Adrenal gland (tissue), 9 donors: ENCODE measurements at regions not wholly inside any gene's neighbourhood (a gene's known extent, or its start where the extent isn't known, plus 50 kb on each side); places are given as distances from the start of the nearest gene placed in this dataset.
"Not testable (repeated sequence)": the region's sequence is repeated elsewhere in the genome, so short reads cannot be mapped to it uniquely, and the experiment has no call there.

Experiments used
- DNase-seq, 7 donors: peaks; one replicate each; pipeline ENCODE4 v3.0.0-alpha.2; 2019 to 2020
- H3K27ac ChIP-seq, 5 donors: fragments of 200-600 bp; sonication (generic) in 4 of 5; 1 replicate in 3 of 5; 2 replicates in 2 of 5; pipeline versions ENCODE4 v1.5.1 to v1.8.0; 2016 to 2020; ENCODE audit warnings: mild to moderate bottlenecking in 1 of 5
- H3K27me3 ChIP-seq: fragments of 200-600 bp; 2 replicates; pipeline ENCODE4 v1.8.0; 2021
- H3K36me3 ChIP-seq, 2 donors: fragments of 200-600 bp; replicated peaks in 1 of 2; 1 replicate in 1 of 2; 2 replicates in 1 of 2; pipeline versions ENCODE4 v1.5.1 to v1.8.0; 2018 to 2022
- H3K4me1 ChIP-seq, 2 donors: fragments of 200-600 bp; replicated peaks in 1 of 2; 1 replicate in 1 of 2; 2 replicates in 1 of 2; pipeline versions ENCODE4 v1.5.1 to v1.8.0; 2018 to 2021
- H3K4me3 ChIP-seq, 4 donors: fragments of 200-600 bp; sonication (generic) in 3 of 4; one replicate each; pipeline ENCODE4 v1.5.1; 2016 to 2018
- H3K9me3 ChIP-seq, 3 donors: fragments of 200-600 bp; sonication (generic) in 1 of 3; replicated peaks in 1 of 3; 1 replicate in 2 of 3; 2 replicates in 1 of 3; pipeline versions ENCODE4 v1.5.1 to v1.8.0; 2016 to 2021
- POLR2A ChIP-seq, 2 donors: fragments of 450-650 bp; IDR thresholded peaks; one replicate each; pipeline ENCODE4 v1.6.1; 2017; ENCODE audit warnings: antibody characterized with exemption in 2 of 2, mild to moderate bottlenecking in 2 of 2, moderate library complexity in 1 of 2
- WGBS, 4 donors: extraction: QIAGEN DNeasy Blood & Tissue Kit in 2 of 4; methylation state at CpG; one replicate each; pipeline versions ENCODE4 v1.1.5 to v1.1.7; 2013 to 2017; 5-methylcytosine and 5-hydroxymethylcytosine counted together
- intact Hi-C, 2 donors: fragments of 100-400 bp; cut with DNase I; formaldehyde crosslinking; loops; one replicate each; pipeline versions ENCODE4 v1.14.1 to v1.15.0; 2022 to 2023
- TF ChIP-seq, protein P1 (sequence below), 6 experiments: fragments of 450-650 bp in 4 of 6; fragments of 200-600 bp in 2 of 6; sonication (generic) in 1 of 6; IDR thresholded peaks; 1 replicate in 5 of 6; 2 replicates in 1 of 6; pipeline versions ENCODE4 v1.5.1 to v1.8.0; 2016 to 2021; ENCODE audit warnings: antibody characterized with exemption in 6 of 6, mild to moderate bottlenecking in 2 of 6, moderate library complexity in 1 of 6
- donor health status: healthy with polysubstance abuse.
- donor health status: Bipolar disorder and iron deficiency.
- donor health status: DM: yes; HTN: yes; CAD: no.
- donor health status: DM: no; HTN: no; CAD: no.
- donor health status: DM: no; HTN: no; CAD: no.

DNA sequence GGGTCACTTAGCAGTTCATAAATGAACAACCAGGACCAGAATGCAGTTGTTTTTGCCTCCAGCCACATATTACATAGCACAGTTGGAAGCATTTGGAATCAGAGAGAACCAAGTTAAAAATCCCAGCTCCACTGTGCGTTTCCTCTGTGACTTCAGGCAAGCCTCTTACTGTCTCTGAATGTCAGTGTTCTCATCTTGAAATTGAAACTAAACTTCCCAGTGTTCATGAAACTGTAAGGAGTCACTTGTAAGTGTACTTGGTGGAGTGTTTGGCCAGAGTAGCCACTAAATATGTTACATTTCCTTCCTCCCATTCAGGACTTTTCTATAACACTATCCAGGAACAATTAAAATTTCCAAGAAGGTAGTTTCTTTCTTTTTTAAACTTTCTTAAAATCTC, 276.8 kb downstream of the KCNRG start:
- Histone ChIP-seq H3K4me1 (no peaks in the 10 kb centered on the region), H3K4me3 (no peak overlapping the region), H3K27me3 (no peaks in the 10 kb centered on the region), H3K36me3 (no peaks in the 10 kb centered on the region), H3K9me3 (no peaks in the 10 kb centered on the region), H3K27ac (no peak overlapping the region)
- no peak for DNase-seq
- intact Hi-C loops, result no loop called here
- WGBS, 4 donors, result 56 to 93% (median 74%) methylated on average over 1 of the region's 1 CpG
- no peak for TF ChIP-seq POLR2A (IDR thresholded peaks at IDR 0.05)
- TF ChIP-seq, protein P1, sequence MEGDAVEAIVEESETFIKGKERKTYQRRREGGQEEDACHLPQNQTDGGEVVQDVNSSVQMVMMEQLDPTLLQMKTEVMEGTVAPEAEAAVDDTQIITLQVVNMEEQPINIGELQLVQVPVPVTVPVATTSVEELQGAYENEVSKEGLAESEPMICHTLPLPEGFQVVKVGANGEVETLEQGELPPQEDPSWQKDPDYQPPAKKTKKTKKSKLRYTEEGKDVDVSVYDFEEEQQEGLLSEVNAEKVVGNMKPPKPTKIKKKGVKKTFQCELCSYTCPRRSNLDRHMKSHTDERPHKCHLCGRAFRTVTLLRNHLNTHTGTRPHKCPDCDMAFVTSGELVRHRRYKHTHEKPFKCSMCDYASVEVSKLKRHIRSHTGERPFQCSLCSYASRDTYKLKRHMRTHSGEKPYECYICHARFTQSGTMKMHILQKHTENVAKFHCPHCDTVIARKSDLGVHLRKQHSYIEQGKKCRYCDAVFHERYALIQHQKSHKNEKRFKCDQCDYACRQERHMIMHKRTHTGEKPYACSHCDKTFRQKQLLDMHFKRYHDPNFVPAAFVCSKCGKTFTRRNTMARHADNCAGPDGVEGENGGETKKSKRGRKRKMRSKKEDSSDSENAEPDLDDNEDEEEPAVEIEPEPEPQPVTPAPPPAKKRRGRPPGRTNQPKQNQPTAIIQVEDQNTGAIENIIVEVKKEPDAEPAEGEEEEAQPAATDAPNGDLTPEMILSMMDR (IDR thresholded peaks at IDR 0.05), result no peak

DNA sequence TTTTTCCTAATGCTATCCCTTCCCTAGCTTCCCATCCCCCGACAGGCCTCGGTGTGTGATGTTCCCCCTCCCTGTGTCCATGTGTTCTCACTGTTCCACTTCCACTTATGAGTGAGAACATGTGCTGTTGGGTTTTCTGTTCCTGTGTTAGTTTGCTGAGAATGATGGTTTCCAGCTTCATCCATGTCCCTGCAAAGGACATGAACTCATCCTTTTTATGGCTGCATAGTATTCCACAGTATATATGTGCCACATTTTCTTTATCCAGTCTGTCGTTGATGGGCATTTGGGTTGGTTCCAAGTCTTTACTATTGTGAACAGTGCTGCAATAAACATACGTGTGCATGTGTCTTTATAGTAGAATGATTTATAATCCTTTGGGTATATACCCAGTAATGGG, 279.2 kb downstream of the KCNRG start:
- H3K27me3 ChIP-seq, H3K27ac ChIP-seq, intact Hi-C loops, H3K4me3 ChIP-seq, H3K9me3 ChIP-seq, DNase-seq, H3K4me1 ChIP-seq, H3K36me3 ChIP-seq: not testable (repeated sequence)
- WGBS, 4 donors, result 74 to 85% (median 77%) methylated on average over 4 of the region's 4 CpGs

DNA sequence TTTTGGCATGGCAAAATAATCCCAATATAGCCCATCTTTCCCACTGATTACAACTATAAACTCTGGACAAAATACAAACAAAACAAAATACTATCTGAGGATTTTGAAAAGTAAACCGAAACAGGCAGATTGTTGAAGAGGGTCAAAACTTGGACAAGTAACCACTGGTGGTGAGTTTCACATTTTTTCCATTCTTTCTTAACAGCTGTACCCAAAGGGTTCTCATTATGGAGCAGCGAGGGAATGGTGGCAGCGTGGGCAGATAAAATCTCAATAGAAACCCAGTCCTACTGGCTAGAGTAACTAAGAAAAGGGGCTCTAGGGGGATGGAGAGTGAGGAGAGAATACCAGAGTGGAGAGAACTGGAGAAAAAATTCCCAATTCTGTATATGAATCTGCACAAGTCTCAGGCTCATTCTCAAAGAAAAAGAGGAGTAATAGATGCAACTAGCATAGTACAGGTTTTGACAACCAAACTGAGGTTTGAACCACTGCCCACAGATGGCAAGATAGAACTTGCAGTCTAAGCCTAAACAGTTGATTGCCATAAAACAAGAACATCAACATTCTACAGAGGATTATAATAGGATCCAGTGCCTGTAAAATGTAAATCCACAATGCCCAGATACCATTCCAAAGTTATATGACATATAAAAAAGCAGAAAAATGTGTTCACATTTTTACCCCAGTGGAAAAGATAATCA, 284.5 kb downstream of the KCNRG start:
- H3K4me1 ChIP-seq, result no peaks in the 10 kb centered on the region
- intact Hi-C loops, result no loop called here
- H3K27ac ChIP-seq, result no peak overlapping the region
- H3K4me3 ChIP-seq, result no peak overlapping the region
- TF ChIP-seq POLR2A (IDR thresholded peaks at IDR 0.05), result no peak
- no peak for DNase-seq
- 77 to 83% (median 80%) methylated on average over 3 of the region's 3 CpGs for WGBS, 4 donors
- H3K27me3 ChIP-seq, result no peaks in the 10 kb centered on the region
- no peaks in the 10 kb centered on the region for H3K36me3 ChIP-seq
- H3K9me3 ChIP-seq, result no peaks in the 10 kb centered on the region

DNA sequence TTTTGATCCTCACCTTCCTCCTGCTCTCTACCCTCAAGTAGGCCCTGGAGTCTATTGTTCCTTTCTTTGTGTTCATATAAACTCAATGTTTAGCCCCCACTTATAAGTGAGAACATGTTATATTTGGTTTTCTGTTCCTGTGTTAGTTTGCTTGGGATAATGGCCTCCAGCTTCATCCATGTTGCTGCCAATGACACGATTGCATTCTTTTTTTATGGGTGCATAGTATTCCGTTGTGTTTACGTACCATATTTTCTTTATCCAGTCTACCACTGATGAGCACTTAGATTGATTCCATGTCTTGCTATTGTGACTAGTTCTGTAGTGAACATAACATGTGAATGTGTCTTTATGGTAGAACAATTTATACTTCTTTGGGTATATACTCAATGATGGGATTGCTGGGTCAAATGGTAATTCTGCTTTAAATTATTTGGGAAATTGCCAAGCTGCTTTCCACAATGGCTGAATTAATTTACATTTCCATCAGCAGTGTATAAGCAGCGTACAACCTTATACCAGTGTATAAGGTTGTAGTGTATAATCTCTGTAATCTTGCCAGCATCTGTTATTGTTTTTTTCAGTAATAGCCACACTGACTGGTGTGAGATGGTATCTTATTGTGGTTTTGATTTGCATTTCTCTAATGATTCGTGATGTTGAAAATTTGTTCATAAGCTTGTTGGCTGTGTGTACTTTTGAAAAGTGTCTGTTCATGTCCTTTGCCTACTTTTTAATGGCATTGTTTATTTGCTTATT, 288.9 kb downstream of the KCNRG start:
- no peaks in the 10 kb centered on the region for H3K36me3 ChIP-seq
- no peak overlapping the region for H3K27ac ChIP-seq
- H3K4me1 ChIP-seq, result no peaks in the 10 kb centered on the region
- 80 to 96% (median 84%) methylated on average over 5 of the region's 5 CpGs for WGBS, 4 donors
- TF ChIP-seq, protein P1 (IDR thresholded peaks at IDR 0.05), result no peak
- no peak for TF ChIP-seq POLR2A (IDR thresholded peaks at IDR 0.05)
- intact Hi-C loops, result no loop called here
- H3K9me3 ChIP-seq, result no peaks in the 10 kb centered on the region
- no peak for DNase-seq
- H3K4me3 ChIP-seq, result no peak overlapping the region
- no peaks in the 10 kb centered on the region for H3K27me3 ChIP-seq

DNA sequence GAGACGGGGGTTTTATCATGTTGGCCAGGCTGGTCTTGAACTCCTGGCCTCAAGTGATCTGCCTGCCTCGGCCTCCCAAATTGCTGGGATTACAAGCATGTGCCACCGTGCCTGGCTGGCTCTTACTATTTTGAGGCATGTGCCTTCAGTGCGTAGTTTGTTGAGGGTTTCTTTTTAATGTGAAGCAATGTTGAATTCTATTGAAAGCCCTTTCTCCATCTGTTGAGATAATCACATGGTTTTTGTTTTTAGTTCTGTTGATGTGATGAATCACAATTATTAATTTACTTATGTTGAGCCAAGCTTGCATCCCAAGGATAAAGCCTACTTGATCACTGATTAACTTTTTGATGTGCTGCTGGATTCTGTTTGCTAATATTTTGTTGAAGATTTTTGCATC, 290.9 kb downstream of the KCNRG start:
- H3K9me3 ChIP-seq, result no peaks in the 10 kb centered on the region
- DNase-seq, result peak in 6 of 7 donors; percentile 40 to 65 (median 56)
- H3K27me3 ChIP-seq, result no peaks in the 10 kb centered on the region
- no peaks in the 10 kb centered on the region for H3K4me1 ChIP-seq
- peak overlapping the region in 1 of 5 donors; percentile 27 for H3K27ac ChIP-seq
- WGBS, 4 donors, result 31 to 74% (median 49%) methylated on average over 4 of the region's 4 CpGs
- TF ChIP-seq, protein P1 (IDR thresholded peaks at IDR 0.05), result no peak
- peak in 1 of 2 donors; percentile 12 for TF ChIP-seq POLR2A (IDR thresholded peaks at IDR 0.05)
- no peaks in the 10 kb centered on the region for H3K36me3 ChIP-seq
- intact Hi-C loops, result no loop called here
- no peak overlapping the region for H3K4me3 ChIP-seq
